Bronchial epithelial cell (primary cell): ENCODE measurements at regions not wholly inside any gene's neighbourhood (a gene's known extent, or its start where the extent isn't known, plus 50 kb on each side); places are given as distances from the start of the nearest gene placed in this dataset.

Experiments used
- DNase-seq: peaks from one replicate; pipeline ENCODE4 v3.0.0-alpha.2; 2010; ENCODE audit warnings: low read depth
- FAIRE-seq: peaks from 2 replicates; lab custom pipeline; 2011; peaks lifted over from hg19 to GRCh38; lab: Jason Lieb, UNC
- H3K27me3 ChIP-seq: 2 replicates; pipeline ENCODE4 v1.5.1; 2011; ENCODE audit warnings: low read length; ENCODE audit not compliant: control insufficient read depth, insufficient read depth
- H3K36me3 ChIP-seq: 2 replicates; pipeline ENCODE4 v1.5.1; 2011; ENCODE audit warnings: low read length; ENCODE audit not compliant: control insufficient read depth, insufficient read depth
- H3K4me3 ChIP-seq: 2 replicates; pipeline ENCODE4 v1.5.1; 2011; ENCODE audit warnings: mild to moderate bottlenecking, low read depth, low read length, control low read depth
- CTCF ChIP-seq: IDR thresholded peaks from 2 replicates; pipeline ENCODE4 v1.5.1; 2011; ENCODE audit warnings: mild to moderate bottlenecking, moderate library complexity, low read length, control low read depth, inconsistent platforms; ENCODE audit not compliant: insufficient read depth, severe bottlenecking

GRCh38 chr2:80987466-80987865 is 682.9 kb upstream of the LRRTM1 start:
- no peak for TF ChIP-seq CTCF
- H3K36me3 ChIP-seq = no peaks in the 10 kb centered on the region
- FAIRE-seq (no peak), DNase-seq (no peak)
- H3K4me3 ChIP-seq = no peak overlapping the region
- H3K27me3 ChIP-seq = no peaks in the 10 kb centered on the region

- Histone ChIP-seq H3K36me3 (no peaks in the 10 kb centered on the region), H3K27me3 (no peaks in the 10 kb centered on the region), H3K4me3 (no peak overlapping the region)
- FAIRE-seq (no peak), DNase-seq (no peak)
- TF ChIP-seq CTCF = no peak
These were observed 665.3 kb upstream of the LRRTM1 start for GRCh38 chr2:80969900-80970299.

- H3K4me3 ChIP-seq = no peak overlapping the region
- DNase-seq (no peak), FAIRE-seq (no peak)
- H3K36me3 ChIP-seq = no peaks in the 10 kb centered on the region
- no peak for TF ChIP-seq CTCF
- H3K27me3 ChIP-seq = no peaks in the 10 kb centered on the region
These were observed 663.9 kb upstream of the LRRTM1 start for GRCh38 chr2:80968450-80968849.

GRCh38 chr2:80947601-80948130 is 643.1 kb upstream of the LRRTM1 start:
- Histone ChIP-seq H3K4me3 (no peak overlapping the region), H3K27me3 (no peaks in the 10 kb centered on the region), H3K36me3 (no peaks in the 10 kb centered on the region)
- TF ChIP-seq CTCF = no peak
- no peak for DNase-seq
- FAIRE-seq = no peak

GRCh38 chr2:80943487-80943886 is 638.9 kb upstream of the LRRTM1 start:
- DNase-seq (no peak), FAIRE-seq (no peak)
- TF ChIP-seq CTCF = no peak
- no peak overlapping the region for H3K4me3 ChIP-seq
- no peaks in the 10 kb centered on the region for H3K36me3 ChIP-seq
- H3K27me3 ChIP-seq = no peaks in the 10 kb centered on the region

- DNase-seq (no peak), FAIRE-seq (no peak)
- Histone ChIP-seq H3K4me3 (no peak overlapping the region), H3K36me3 (no peaks in the 10 kb centered on the region), H3K27me3 (no peaks in the 10 kb centered on the region)
- TF ChIP-seq CTCF = no peak
These were observed 638.2 kb upstream of the LRRTM1 start for GRCh38 chr2:80942766-80943165.
